ENCODE measurements at regions not wholly inside any gene's neighbourhood (a gene's known extent, or its start where the extent isn't known, plus 50 kb on each side); places are given as distances from the start of the nearest gene placed in this dataset.

DNA sequence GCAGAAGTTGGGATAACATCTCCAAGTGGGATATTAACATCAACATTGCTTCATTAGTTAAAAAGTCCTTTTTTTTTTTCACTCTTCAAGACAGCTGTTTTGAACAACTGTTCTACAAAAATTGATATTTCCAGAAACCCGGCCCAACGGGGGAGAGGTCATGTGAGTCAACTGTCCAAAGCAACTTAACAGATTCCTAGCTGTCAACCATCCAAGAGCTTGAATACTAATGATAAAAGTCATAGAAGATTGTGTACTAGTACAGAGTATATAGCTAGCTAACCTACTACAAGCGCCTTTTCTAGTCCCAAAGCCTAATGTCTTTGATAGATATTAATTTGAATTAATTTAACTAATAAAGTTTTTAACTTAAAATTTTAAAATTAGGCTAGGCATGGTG, 172.0 kb downstream of the CYB561 start:
- H3K4me1 Mint-ChIP-seq, result peaks cover 3% of the 10 kb centered on the region; the same call in 1 of the 3 replicates
- no peak overlapping the region for H3K4me3 Mint-ChIP-seq
- H3K9me3 Mint-ChIP-seq, result no peaks in the 10 kb centered on the region; the same call in 2 of the 3 replicates
- Histone ChIP-seq H3K27me3 (ENCODE audit: insufficient read depth) (no peaks in the 10 kb centered on the region), H3K79me2 (replicated peaks; ENCODE audit: insufficient read depth) (no peaks in the 10 kb centered on the region), H2AFZ (no peak overlapping the region), H4K20me1 (replicated peaks; ENCODE audit: insufficient read depth) (no peaks in the 10 kb centered on the region), H3F3A (replicated peaks; ENCODE audit: low read depth) (no peaks in the 10 kb centered on the region), H3K9me2 (ENCODE audit: insufficient read depth) (no peaks in the 10 kb centered on the region), H3K4me3 (no peak overlapping the region), H3K27ac (ENCODE audit: low read depth) (no peak overlapping the region), H3K4me1 (ENCODE audit: insufficient read depth) (0 out of 2 replicates have a peak, but pooled peaks cover 3% of the 10 kb centered on the region), H3K36me3 (ENCODE audit: insufficient read depth) (no peaks in the 10 kb centered on the region), H3K4me2 (no peak overlapping the region)
- H3K27me3 Mint-ChIP-seq (ENCODE audit: insufficient read depth, low read depth, poor library complexity), result no peaks in the 10 kb centered on the region
- 0 out of 3 replicates have a peak, but pooled peaks cover 3% of the 10 kb centered on the region for H3K36me3 Mint-ChIP-seq (ENCODE audit: low read depth)
- DNase-seq (ENCODE audit: low spot score) (no peak), ATAC-seq (no peak)
- no peak overlapping the region for H3K27ac Mint-ChIP-seq
- TF ChIP-seq ZNF331 (CRISPR knock-in tag; IDR thresholded peaks at IDR 0.05; ENCODE audit: low read depth) (no peak), NANOG (IDR thresholded peaks at IDR 0.05; ENCODE audit: borderline replicate concordance) (no peak), REST (IDR thresholded peaks at IDR 0.05; ENCODE audit: unreplicated experiment) (no peak), ZNF114 (CRISPR knock-in tag; IDR thresholded peaks at IDR 0.05) (no peak), JUNB (IDR thresholded peaks at IDR 0.05; ENCODE audit: unreplicated experiment) (no peak), EZH2 (IDR thresholded peaks at IDR 0.05; ENCODE audit: low read depth, unreplicated experiment) (no peak), EZH2phosphoT487 (IDR thresholded peaks at IDR 0.05; ENCODE audit: unreplicated experiment) (no peak), POLR2AphosphoS5 (IDR thresholded peaks at IDR 0.05; ENCODE audit: low read depth) (no peak), STAT1 (IDR thresholded peaks at IDR 0.05; ENCODE audit: unreplicated experiment) (no peak)
- TF ChIP-seq, protein P1, sequence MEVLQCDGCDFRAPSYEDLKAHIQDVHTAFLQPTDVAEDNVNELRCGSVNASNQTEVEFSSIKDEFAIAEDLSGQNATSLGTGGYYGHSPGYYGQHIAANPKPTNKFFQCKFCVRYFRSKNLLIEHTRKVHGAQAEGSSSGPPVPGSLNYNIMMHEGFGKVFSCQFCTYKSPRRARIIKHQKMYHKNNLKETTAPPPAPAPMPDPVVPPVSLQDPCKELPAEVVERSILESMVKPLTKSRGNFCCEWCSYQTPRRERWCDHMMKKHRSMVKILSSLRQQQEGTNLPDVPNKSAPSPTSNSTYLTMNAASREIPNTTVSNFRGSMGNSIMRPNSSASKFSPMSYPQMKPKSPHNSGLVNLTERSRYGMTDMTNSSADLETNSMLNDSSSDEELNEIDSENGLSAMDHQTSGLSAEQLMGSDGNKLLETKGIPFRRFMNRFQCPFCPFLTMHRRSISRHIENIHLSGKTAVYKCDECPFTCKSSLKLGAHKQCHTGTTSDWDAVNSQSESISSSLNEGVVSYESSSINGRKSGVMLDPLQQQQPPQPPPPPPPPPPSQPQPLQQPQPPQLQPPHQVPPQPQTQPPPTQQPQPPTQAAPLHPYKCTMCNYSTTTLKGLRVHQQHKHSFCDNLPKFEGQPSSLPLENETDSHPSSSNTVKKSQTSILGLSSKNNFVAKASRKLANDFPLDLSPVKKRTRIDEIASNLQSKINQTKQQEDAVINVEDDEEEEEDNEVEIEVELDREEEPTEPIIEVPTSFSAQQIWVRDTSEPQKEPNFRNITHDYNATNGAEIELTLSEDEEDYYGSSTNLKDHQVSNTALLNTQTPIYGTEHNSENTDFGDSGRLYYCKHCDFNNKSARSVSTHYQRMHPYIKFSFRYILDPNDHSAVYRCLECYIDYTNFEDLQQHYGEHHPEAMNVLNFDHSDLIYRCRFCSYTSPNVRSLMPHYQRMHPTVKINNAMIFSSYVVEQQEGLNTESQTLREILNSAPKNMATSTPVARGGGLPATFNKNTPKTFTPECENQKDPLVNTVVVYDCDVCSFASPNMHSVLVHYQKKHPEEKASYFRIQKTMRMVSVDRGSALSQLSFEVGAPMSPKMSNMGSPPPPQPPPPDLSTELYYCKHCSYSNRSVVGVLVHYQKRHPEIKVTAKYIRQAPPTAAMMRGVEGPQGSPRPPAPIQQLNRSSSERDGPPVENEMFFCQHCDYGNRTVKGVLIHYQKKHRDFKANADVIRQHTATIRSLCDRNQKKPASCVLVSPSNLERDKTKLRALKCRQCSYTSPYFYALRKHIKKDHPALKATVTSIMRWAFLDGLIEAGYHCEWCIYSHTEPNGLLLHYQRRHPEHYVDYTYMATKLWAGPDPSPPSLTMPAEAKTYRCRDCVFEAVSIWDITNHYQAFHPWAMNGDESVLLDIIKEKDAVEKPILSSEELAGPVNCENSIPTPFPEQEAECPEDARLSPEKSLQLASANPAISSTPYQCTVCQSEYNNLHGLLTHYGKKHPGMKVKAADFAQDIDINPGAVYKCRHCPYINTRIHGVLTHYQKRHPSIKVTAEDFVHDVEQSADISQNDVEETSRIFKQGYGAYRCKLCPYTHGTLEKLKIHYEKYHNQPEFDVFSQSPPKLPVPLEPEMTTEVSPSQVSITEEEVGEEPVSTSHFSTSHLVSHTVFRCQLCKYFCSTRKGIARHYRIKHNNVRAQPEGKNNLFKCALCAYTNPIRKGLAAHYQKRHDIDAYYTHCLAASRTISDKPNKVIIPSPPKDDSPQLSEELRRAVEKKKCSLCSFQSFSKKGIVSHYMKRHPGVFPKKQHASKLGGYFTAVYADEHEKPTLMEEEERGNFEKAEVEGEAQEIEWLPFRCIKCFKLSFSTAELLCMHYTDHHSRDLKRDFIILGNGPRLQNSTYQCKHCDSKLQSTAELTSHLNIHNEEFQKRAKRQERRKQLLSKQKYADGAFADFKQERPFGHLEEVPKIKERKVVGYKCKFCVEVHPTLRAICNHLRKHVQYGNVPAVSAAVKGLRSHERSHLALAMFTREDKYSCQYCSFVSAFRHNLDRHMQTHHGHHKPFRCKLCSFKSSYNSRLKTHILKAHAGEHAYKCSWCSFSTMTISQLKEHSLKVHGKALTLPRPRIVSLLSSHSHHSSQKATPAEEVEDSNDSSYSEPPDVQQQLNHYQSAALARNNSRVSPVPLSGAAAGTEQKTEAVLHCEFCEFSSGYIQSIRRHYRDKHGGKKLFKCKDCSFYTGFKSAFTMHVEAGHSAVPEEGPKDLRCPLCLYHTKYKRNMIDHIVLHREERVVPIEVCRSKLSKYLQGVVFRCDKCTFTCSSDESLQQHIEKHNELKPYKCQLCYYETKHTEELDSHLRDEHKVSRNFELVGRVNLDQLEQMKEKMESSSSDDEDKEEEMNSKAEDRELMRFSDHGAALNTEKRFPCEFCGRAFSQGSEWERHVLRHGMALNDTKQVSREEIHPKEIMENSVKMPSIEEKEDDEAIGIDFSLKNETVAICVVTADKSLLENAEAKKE (CRISPR knock-in tag; IDR thresholded peaks at IDR 0.05), result no peak
- TF ChIP-seq, protein P2, sequence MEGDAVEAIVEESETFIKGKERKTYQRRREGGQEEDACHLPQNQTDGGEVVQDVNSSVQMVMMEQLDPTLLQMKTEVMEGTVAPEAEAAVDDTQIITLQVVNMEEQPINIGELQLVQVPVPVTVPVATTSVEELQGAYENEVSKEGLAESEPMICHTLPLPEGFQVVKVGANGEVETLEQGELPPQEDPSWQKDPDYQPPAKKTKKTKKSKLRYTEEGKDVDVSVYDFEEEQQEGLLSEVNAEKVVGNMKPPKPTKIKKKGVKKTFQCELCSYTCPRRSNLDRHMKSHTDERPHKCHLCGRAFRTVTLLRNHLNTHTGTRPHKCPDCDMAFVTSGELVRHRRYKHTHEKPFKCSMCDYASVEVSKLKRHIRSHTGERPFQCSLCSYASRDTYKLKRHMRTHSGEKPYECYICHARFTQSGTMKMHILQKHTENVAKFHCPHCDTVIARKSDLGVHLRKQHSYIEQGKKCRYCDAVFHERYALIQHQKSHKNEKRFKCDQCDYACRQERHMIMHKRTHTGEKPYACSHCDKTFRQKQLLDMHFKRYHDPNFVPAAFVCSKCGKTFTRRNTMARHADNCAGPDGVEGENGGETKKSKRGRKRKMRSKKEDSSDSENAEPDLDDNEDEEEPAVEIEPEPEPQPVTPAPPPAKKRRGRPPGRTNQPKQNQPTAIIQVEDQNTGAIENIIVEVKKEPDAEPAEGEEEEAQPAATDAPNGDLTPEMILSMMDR (conservative IDR thresholded peaks at IDR 0.05; ENCODE audit: low read depth in 2 of 2), result no peak
- TF ChIP-seq, protein P3, sequence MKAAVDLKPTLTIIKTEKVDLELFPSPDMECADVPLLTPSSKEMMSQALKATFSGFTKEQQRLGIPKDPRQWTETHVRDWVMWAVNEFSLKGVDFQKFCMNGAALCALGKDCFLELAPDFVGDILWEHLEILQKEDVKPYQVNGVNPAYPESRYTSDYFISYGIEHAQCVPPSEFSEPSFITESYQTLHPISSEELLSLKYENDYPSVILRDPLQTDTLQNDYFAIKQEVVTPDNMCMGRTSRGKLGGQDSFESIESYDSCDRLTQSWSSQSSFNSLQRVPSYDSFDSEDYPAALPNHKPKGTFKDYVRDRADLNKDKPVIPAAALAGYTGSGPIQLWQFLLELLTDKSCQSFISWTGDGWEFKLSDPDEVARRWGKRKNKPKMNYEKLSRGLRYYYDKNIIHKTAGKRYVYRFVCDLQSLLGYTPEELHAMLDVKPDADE (IDR thresholded peaks at IDR 0.05), result no peak
